B cell (primary cell): ENCODE measurements at regions not wholly inside any gene's neighbourhood (a gene's known extent, or its start where the extent isn't known, plus 50 kb on each side); places are given as distances from the start of the nearest gene placed in this dataset.

Experiments
- ATAC-seq: fragments of 200-7000 bp; cut with Tn5 transposase; one replicate; pipeline ENCODE4 v1.10.0; 2021; ENCODE audit warnings: low read depth, mild to moderate bottlenecking, moderate number of reproducible peaks, moderate library complexity
- CTCF ChIA-PET: fragments of 350-600 bp; sonication (Branson Sonifier 250); formaldehyde crosslinking; loops from one replicate; lab custom pipeline; 2021; ENCODE audit warnings: antibody characterized with exemption, inconsistent platforms; lab: Charles Lee
- POLR2A ChIA-PET: fragments of 350-600 bp; sonication (Branson Sonifier 250); formaldehyde crosslinking; loops from one replicate; lab custom pipeline; 2021; ENCODE audit warnings: antibody characterized with exemption; lab: Charles Lee
- DNase-seq: peaks from one replicate; pipeline ENCODE4 v3.0.0; 2013
- H2AFZ ChIP-seq: 2 replicates; pipeline ENCODE4 v1.6.1; 2012; ENCODE audit warnings: mild to moderate bottlenecking, low read depth, low read length; ENCODE audit not compliant: insufficient read depth, poor library complexity, severe bottlenecking
- H3K27ac ChIP-seq, 2 donors: 1 replicate in 1 of 2; 2 replicates in 1 of 2; pipeline ENCODE4 v1.5.1; 2012 to 2013; ENCODE audit warnings: low read length in 2 of 2, mild to moderate bottlenecking in 2 of 2, moderate library complexity in 1 of 2
- H3K27me3 ChIP-seq, 4 experiments: fragments of 200-600 bp in 1 of 4; sonication (generic) in 1 of 4; replicated peaks in 1 of 4; 1 replicate in 2 of 4; 2 replicates in 2 of 4; pipeline versions ENCODE4 v1.6.1 to v1.7.0; 2013 to 2016; ENCODE audit warnings: low read length in 3 of 4, mild to moderate bottlenecking in 2 of 4, mixed read lengths in 1 of 4, moderate library complexity in 1 of 4; ENCODE audit not compliant: insufficient read depth in 4 of 4, control insufficient read depth in 3 of 4; ENCODE audit errors: control extremely low read depth in 1 of 4
- H3K36me3 ChIP-seq, 2 experiments: replicated peaks in 1 of 2; 1 replicate in 1 of 2; 2 replicates in 1 of 2; pipeline versions ENCODE4 v1.6.1 to v1.7.1; 2013; ENCODE audit warnings: low read length in 1 of 2; ENCODE audit not compliant: insufficient read depth in 2 of 2, control insufficient read depth in 1 of 2; ENCODE audit errors: control extremely low read depth in 1 of 2, extremely low read depth in 1 of 2
- H3K4me1 ChIP-seq, 2 donors: fragments of 200-600 bp in 1 of 2; sonication (generic) in 1 of 2; 1 replicate in 1 of 2; 2 replicates in 1 of 2; pipeline versions ENCODE4 v1.5.1 to v1.6.1; 2013 to 2017; ENCODE audit warnings: low read length in 2 of 2; ENCODE audit not compliant: control insufficient read depth in 2 of 2, insufficient read depth in 2 of 2
- H3K4me2 ChIP-seq: replicated peaks from 2 replicates; pipeline ENCODE3; 2012; ENCODE audit warnings: mild to moderate bottlenecking, low read depth, low read length; ENCODE audit not compliant: poor library complexity, severe bottlenecking
- H3K4me3 ChIP-seq, 5 experiments: fragments of 200-600 bp in 1 of 5; sonication (generic) in 1 of 5; 1 replicate in 3 of 5; 2 replicates in 2 of 5; pipeline versions ENCODE4 v1.5.1 to v1.7.0; 2011 to 2016; ENCODE audit warnings: low read length in 4 of 5, mild to moderate bottlenecking in 4 of 5, low read depth in 2 of 5, control low read depth in 1 of 5, moderate library complexity in 1 of 5; ENCODE audit not compliant: insufficient read depth in 1 of 5; ENCODE audit errors: control extremely low read depth in 1 of 5, extremely low read depth in 1 of 5
- H3K79me2 ChIP-seq: fragments of 200-600 bp; sonication (generic); one replicate; pipeline ENCODE4 v1.6.0; 2016; ENCODE audit warnings: low read length; ENCODE audit not compliant: control insufficient read depth, insufficient read depth
- H3K9ac ChIP-seq: fragments of 200-600 bp; sonication (generic); 2 replicates; pipeline ENCODE4 v1.6.1; 2017; ENCODE audit warnings: mild to moderate bottlenecking, low read length, moderate library complexity
- H3K9me3 ChIP-seq, 3 donors: one replicate each; pipeline versions ENCODE4 v1.6.1 to v1.7.1; 2013; ENCODE audit warnings: low read length in 2 of 3; ENCODE audit not compliant: control insufficient read depth in 2 of 3, insufficient read depth in 1 of 3; ENCODE audit errors: control extremely low read depth in 1 of 3
- H4K20me1 ChIP-seq: 2 replicates; pipeline ENCODE4 v1.6.0; 2012; ENCODE audit warnings: mild to moderate bottlenecking, low read length; ENCODE audit not compliant: insufficient read depth, control insufficient read depth, poor library complexity, severe bottlenecking
- H3K27ac Mint-ChIP-seq: one replicate; pipeline ENCODE4 v1.8.0; 2021; ENCODE audit warnings: mixed read lengths
- H3K27me3 Mint-ChIP-seq: one replicate; pipeline ENCODE4 v1.8.0; 2021; ENCODE audit warnings: mixed read lengths
- H3K4me1 Mint-ChIP-seq: one replicate; pipeline ENCODE4 v1.8.0; 2021; ENCODE audit warnings: mixed read lengths
- H3K4me3 Mint-ChIP-seq: one replicate; pipeline ENCODE4 v1.8.0; 2021; ENCODE audit warnings: mixed read lengths
- H3K9me3 Mint-ChIP-seq: one replicate; pipeline ENCODE4 v1.8.0; 2022; ENCODE audit warnings: mixed read lengths; ENCODE audit not compliant: insufficient read depth
- EZH2 ChIP-seq: IDR thresholded peaks from 2 replicates; pipeline ENCODE4 v1.6.1; 2012; ENCODE audit warnings: borderline replicate concordance, low read depth, mild to moderate bottlenecking, moderate library complexity, low read length; ENCODE audit not compliant: insufficient read depth, poor library complexity, severe bottlenecking
- WGBS: methylation state at CpG from one replicate; pipeline ENCODE4 v1.1.5; 2013; ENCODE audit warnings: missing lambda C conversion rate; ENCODE audit not compliant: insufficient coverage; 5-methylcytosine and 5-hydroxymethylcytosine counted together
- intact Hi-C: fragments of 100-400 bp; cut with micrococcal nuclease; formaldehyde crosslinking; loops from one replicate; pipeline ENCODE4 v1.10.0; 2022
- TF ChIP-seq, protein P1 (sequence below): fragments of 200-600 bp; IDR thresholded peaks from one replicate; pipeline ENCODE4 v1.8.0; 2022; ENCODE audit warnings: antibody characterized with exemption, mild to moderate bottlenecking

DNA sequence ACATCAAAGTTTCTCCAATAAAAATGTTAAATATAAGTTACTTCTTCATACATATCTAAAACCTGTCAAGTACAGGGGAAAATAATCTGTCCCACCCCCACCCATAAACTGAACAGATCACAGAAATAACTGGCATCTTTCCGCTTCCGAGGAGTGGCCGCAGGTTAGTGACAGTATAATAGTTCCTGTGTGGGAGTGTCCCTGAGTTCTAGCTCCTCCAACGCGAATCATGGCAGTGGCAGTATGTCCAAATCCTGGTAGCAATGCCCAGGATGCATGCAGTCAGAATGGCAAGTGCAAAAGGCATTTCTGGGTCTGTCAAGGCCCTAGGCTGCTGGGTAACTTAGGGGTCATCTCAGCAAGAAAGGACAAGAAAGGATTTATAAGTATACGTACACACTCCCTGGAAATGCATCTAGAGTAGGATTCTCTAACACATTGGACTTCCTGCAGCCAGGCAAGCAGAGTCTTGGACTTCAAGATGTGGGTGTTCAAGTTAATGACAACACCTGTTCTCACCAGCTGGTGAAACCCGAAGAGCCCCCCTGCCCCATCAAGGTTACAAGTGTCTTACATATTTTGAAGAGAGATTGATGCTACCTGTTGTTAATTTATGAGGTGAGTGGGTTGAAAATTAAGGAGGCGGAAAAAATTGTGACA lies 94.4 kb upstream of the COL1A2 start:
- TF ChIP-seq EZH2 = no peak
- TF ChIP-seq, protein P1, sequence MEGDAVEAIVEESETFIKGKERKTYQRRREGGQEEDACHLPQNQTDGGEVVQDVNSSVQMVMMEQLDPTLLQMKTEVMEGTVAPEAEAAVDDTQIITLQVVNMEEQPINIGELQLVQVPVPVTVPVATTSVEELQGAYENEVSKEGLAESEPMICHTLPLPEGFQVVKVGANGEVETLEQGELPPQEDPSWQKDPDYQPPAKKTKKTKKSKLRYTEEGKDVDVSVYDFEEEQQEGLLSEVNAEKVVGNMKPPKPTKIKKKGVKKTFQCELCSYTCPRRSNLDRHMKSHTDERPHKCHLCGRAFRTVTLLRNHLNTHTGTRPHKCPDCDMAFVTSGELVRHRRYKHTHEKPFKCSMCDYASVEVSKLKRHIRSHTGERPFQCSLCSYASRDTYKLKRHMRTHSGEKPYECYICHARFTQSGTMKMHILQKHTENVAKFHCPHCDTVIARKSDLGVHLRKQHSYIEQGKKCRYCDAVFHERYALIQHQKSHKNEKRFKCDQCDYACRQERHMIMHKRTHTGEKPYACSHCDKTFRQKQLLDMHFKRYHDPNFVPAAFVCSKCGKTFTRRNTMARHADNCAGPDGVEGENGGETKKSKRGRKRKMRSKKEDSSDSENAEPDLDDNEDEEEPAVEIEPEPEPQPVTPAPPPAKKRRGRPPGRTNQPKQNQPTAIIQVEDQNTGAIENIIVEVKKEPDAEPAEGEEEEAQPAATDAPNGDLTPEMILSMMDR = no peak
- Histone ChIP-seq H3K36me3 (no peaks in the 10 kb centered on the region), H3K9me3 (no peaks in the 10 kb centered on the region), H3K79me2 (no peaks in the 10 kb centered on the region), H3K27me3 (peaks cover 0 to 3% (median 0%) of the 10 kb centered on the region in 4 experiments), H3K4me1 (no peaks in the 10 kb centered on the region), H3K4me3 (no peak overlapping the region), H3K27ac (no peak overlapping the region), H4K20me1 (no peaks in the 10 kb centered on the region), H2AFZ (no peak overlapping the region), H3K4me2 (no peak overlapping the region), H3K9ac (no peak overlapping the region)
- Mint-ChIP-seq H3K9me3 (peaks cover 3% of the 10 kb centered on the region), H3K4me1 (no peaks in the 10 kb centered on the region), H3K27ac (no peak overlapping the region), H3K4me3 (no peak overlapping the region), H3K27me3 (peaks cover 22% of the 10 kb centered on the region)
- intact Hi-C loops = no loop called here
- DNase-seq (no peak), ATAC-seq (no peak)
- ChIA-PET CTCF (no interaction called here), POLR2A (no interaction called here)
- WGBS = 97% methylated on average over 4 of the region's 8 CpGs

GRCh38 chr7:94301024-94301586 lies 93.6 kb upstream of the COL1A2 start:
- Histone ChIP-seq H3K9ac (no peak overlapping the region), H3K4me1 (no peaks in the 10 kb centered on the region), H3K27me3 (peaks cover 0 to 3% (median 0%) of the 10 kb centered on the region in 4 experiments), H3K36me3 (no peaks in the 10 kb centered on the region), H3K9me3 (no peaks in the 10 kb centered on the region), H4K20me1 (no peaks in the 10 kb centered on the region), H3K4me3 (no peak overlapping the region), H3K27ac (no peak overlapping the region), H3K79me2 (no peaks in the 10 kb centered on the region), H2AFZ (no peak overlapping the region), H3K4me2 (no peak overlapping the region)
- H3K4me3 Mint-ChIP-seq = no peak overlapping the region
- ATAC-seq (no peak), DNase-seq (no peak)
- POLR2A ChIA-PET = no interaction called here
- H3K27ac Mint-ChIP-seq = no peak overlapping the region
- TF ChIP-seq, protein P1 = no peak
- no peak for TF ChIP-seq EZH2
- peaks cover 3% of the 10 kb centered on the region for H3K9me3 Mint-ChIP-seq
- H3K4me1 Mint-ChIP-seq = no peaks in the 10 kb centered on the region
- WGBS = 94% methylated on average over 3 of the region's 6 CpGs
- peaks cover 22% of the 10 kb centered on the region for H3K27me3 Mint-ChIP-seq
- CTCF ChIA-PET = no interaction called here
- intact Hi-C loops = no loop called here
